Tibial artery (tissue), 4 donors: ENCODE measurements at regions not wholly inside any gene's neighbourhood (a gene's known extent, or its start where the extent isn't known, plus 50 kb on each side); places are given as distances from the start of the nearest gene placed in this dataset.

Source experiments
- DNase-seq, 2 donors: peaks; one replicate each; pipeline ENCODE4 v3.0.0-alpha.2; 2019
- H3K27ac ChIP-seq, 2 donors: fragments of 200-600 bp; sonication (generic) in 1 of 2; 1 replicate in 1 of 2; 2 replicates in 1 of 2; pipeline ENCODE4 v1.5.1; 2018 to 2019; ENCODE audit warnings: mild to moderate bottlenecking in 1 of 2
- H3K27me3 ChIP-seq, 2 donors: fragments of 200-600 bp; sonication (generic) in 1 of 2; one replicate each; pipeline versions ENCODE4 v1.5.1 to v1.6.0; 2016 to 2019
- H3K36me3 ChIP-seq, 3 donors: fragments of 200-600 bp; sonication (generic) in 2 of 3; one replicate each; pipeline ENCODE4 v1.5.1; 2016 to 2019; ENCODE audit warnings: mild to moderate bottlenecking in 2 of 3
- H3K4me1 ChIP-seq, 4 donors: fragments of 200-600 bp; sonication (generic) in 2 of 4; 1 replicate in 3 of 4; 2 replicates in 1 of 4; pipeline ENCODE4 v1.5.1; 2016 to 2019
- H3K4me3 ChIP-seq, 2 donors: fragments of 200-600 bp; sonication (generic) in 1 of 2; 1 replicate in 1 of 2; 2 replicates in 1 of 2; pipeline ENCODE4 v1.5.1; 2018 to 2019; ENCODE audit warnings: mild to moderate bottlenecking in 2 of 2
- H3K9me3 ChIP-seq, 3 donors: fragments of 200-600 bp; sonication (generic) in 1 of 3; one replicate each; pipeline ENCODE4 v1.5.1; 2016 to 2019
- intact Hi-C: fragments of 100-400 bp; cut with DNase I; formaldehyde crosslinking; loops from one replicate; pipeline ENCODE4 v1.15.0; 2023; ENCODE audit warnings: low total_unique reads
- TF ChIP-seq, protein P1 (sequence below), 2 experiments: fragments of 200-600 bp in 1 of 2; fragments of 450-650 bp in 1 of 2; IDR thresholded peaks; one replicate each; pipeline ENCODE4 v1.5.1; 2017 to 2019; ENCODE audit warnings: antibody characterized with exemption in 2 of 2, mild to moderate bottlenecking in 1 of 2, moderate library complexity in 1 of 2

DNA sequence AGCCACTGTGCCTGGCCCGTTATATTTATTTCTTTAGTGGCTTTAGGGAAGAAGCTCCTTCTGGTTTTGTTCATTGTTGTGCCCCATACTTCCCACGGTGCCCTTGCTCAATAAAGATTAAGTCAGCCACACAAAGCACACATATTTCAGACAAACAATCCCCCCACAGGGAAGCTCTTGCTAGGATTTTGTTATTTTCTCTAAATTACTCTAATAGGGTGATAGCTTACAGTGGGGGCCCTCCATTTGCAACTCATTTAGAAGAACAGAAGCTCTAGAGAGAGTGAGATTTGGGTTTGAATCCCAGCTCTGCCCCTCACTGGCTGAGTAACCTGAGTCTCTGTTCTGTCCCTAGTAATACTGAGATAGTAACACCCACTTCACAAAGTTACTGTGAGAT lies 499.9 kb downstream of the GRIN2A start:
- Histone ChIP-seq H3K27ac (no peak overlapping the region), H3K36me3 (no peaks in the 10 kb centered on the region), H3K4me1 (no peaks in the 10 kb centered on the region), H3K4me3 (no peak overlapping the region), H3K9me3 (peaks cover 0 to 9% (median 6%) of the 10 kb centered on the region in 3 donors), H3K27me3 (no peaks in the 10 kb centered on the region)
- TF ChIP-seq, protein P1, sequence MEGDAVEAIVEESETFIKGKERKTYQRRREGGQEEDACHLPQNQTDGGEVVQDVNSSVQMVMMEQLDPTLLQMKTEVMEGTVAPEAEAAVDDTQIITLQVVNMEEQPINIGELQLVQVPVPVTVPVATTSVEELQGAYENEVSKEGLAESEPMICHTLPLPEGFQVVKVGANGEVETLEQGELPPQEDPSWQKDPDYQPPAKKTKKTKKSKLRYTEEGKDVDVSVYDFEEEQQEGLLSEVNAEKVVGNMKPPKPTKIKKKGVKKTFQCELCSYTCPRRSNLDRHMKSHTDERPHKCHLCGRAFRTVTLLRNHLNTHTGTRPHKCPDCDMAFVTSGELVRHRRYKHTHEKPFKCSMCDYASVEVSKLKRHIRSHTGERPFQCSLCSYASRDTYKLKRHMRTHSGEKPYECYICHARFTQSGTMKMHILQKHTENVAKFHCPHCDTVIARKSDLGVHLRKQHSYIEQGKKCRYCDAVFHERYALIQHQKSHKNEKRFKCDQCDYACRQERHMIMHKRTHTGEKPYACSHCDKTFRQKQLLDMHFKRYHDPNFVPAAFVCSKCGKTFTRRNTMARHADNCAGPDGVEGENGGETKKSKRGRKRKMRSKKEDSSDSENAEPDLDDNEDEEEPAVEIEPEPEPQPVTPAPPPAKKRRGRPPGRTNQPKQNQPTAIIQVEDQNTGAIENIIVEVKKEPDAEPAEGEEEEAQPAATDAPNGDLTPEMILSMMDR (IDR thresholded peaks at IDR 0.05) = no peak
- DNase-seq = no peak
- intact Hi-C loops = no loop called here

DNA sequence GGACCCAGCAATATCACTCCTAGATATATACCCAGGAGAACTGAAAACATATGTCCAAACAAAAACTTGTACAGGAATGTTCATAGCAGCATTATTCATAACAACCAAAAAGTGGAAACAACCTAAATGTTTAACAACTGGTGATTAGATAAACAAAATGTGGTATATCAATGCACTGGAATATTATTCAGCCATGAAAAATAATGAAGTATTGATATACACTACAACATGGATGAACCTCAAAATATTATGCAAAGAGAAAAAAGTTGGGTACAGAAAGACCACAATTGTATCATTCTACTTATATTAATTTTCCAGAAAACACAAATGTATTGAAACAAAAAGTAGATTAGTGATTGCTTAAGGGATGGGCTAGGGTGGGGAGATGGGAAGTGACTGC lies 498.6 kb downstream of the GRIN2A start:
- Histone ChIP-seq H3K36me3 (no peaks in the 10 kb centered on the region), H3K9me3 (peaks cover 0 to 9% (median 6%) of the 10 kb centered on the region in 3 donors), H3K4me3 (no peak overlapping the region), H3K27ac (no peak overlapping the region), H3K4me1 (no peaks in the 10 kb centered on the region), H3K27me3 (no peaks in the 10 kb centered on the region)
- TF ChIP-seq, protein P1 (IDR thresholded peaks at IDR 0.05) = no peak
- intact Hi-C loops = no loop called here
- no peak for DNase-seq

DNA sequence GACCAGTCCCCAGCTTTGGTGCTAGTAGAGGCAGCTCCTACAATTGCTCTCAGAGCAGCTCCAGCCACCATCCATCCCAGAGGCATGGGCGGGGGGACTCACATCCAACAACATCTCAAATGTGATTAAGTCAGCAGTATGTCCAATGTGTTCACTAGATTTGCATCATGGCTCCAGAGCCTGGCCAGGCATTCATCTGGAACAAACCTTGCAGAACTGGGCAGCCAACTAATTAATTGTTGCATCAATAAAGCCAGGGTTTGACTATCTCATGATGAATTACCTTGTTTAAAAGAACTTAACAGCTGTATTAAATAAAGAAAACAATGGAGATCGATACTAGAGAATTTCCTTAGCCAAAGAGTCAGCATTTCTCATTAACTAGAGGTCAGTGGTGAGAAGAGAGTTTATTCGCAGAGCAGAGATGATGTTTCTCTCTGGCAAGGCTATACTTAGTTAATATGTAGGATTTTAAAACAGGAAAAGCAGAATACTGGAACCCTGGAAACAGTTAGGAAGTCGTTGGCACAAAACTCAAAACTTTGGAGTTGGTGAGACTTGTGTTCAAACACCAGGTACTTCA lies 494.4 kb downstream of the GRIN2A start:
- H3K36me3 ChIP-seq = no peaks in the 10 kb centered on the region
- H3K4me1 ChIP-seq = no peaks in the 10 kb centered on the region
- H3K4me3 ChIP-seq = no peak overlapping the region
- H3K27ac ChIP-seq = no peak overlapping the region
- TF ChIP-seq, protein P1 (IDR thresholded peaks at IDR 0.05) = no peak
- DNase-seq = no peak
- intact Hi-C loops = no loop called here
- H3K27me3 ChIP-seq = no peaks in the 10 kb centered on the region
- peaks cover 0 to 9% (median 6%) of the 10 kb centered on the region in 3 donors for H3K9me3 ChIP-seq

DNA sequence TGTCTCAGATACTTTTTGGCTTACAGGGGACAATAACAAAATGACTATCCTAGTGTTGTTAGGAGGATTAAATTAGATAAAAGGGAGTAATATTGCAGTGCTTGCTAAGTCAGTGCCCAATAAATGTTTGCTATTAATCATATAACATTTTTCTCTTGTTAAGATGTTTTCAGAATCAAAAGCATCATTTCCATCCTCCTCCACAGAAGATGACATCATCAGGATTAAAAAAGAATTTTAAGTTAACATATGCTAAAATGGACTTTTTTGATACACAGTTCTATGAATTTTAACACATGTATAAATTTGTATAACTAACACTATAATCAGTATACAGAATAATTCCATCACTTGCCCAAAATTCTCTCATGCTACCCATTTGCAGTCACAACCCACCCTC lies 492.6 kb downstream of the GRIN2A start:
- no peak overlapping the region for H3K27ac ChIP-seq
- H3K9me3 ChIP-seq = no peaks in the 10 kb centered on the region
- H3K36me3 ChIP-seq = no peaks in the 10 kb centered on the region
- TF ChIP-seq, protein P1 (IDR thresholded peaks at IDR 0.05) = no peak
- H3K4me3 ChIP-seq = no peak overlapping the region
- intact Hi-C loops = no loop called here
- no peak for DNase-seq
- H3K4me1 ChIP-seq = no peaks in the 10 kb centered on the region
- no peaks in the 10 kb centered on the region for H3K27me3 ChIP-seq

DNA sequence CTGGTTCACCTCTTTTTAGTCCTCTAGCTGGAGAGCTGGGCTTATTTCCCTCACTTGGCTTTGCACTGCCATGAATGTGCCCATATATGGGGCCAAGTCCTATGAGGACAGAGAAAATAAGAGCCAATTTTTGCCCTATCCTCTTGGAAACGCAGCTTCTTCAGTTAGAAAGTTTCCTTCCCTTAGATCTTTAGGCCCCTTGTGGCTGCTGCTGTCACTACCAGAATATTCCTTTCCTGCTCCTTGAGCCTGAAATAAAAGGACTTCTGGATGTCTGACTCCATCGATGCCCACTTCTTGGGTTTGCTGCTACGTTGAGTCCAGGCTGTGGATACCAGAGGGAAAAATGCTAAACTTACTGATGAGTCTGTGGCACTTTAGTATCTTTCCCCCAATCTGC lies 487.1 kb downstream of the GRIN2A start:
- TF ChIP-seq, protein P1 (IDR thresholded peaks at IDR 0.05) = no peak
- intact Hi-C loops = no loop called here
- Histone ChIP-seq H3K4me3 (no peak overlapping the region), H3K4me1 (no peaks in the 10 kb centered on the region), H3K27me3 (peaks cover 0 to 6% of the 10 kb centered on the region in 2 donors), H3K36me3 (no peaks in the 10 kb centered on the region), H3K9me3 (no peaks in the 10 kb centered on the region), H3K27ac (no peak overlapping the region)
- no peak for DNase-seq
